ENCODE measurements at regions not wholly inside any gene's neighbourhood (a gene's known extent, or its start where the extent isn't known, plus 50 kb on each side); places are given as distances from the start of the nearest gene placed in this dataset.
"Not testable (repeated sequence)": the region's sequence is repeated elsewhere in the genome, so short reads cannot be mapped to it uniquely, and the experiment has no call there.

- no peak for DNase-seq (ENCODE audit: low spot score)
Measured at GRCh38 chr12:5165296-5165970, 121.8 kb downstream of the KCNA5 start.

- DNase-seq (ENCODE audit: low spot score) = peak; percentile 88
Measured at GRCh38 chr12:5166976-5167375, 123.3 kb downstream of the KCNA5 start.

GRCh38 chr12:5168148-5168547, 124.5 kb downstream of the KCNA5 start:
- DNase-seq (ENCODE audit: low spot score) = no peak

- DNase-seq (ENCODE audit: low spot score) = no peak
Measured at GRCh38 chr12:5170844-5171243, 127.2 kb downstream of the KCNA5 start.

- DNase-seq (ENCODE audit: low spot score) = peak; percentile 76
Measured at GRCh38 chr12:5171701-5172100, 128.0 kb downstream of the KCNA5 start.

GRCh38 chr12:5172886-5173285, 129.2 kb downstream of the KCNA5 start:
- DNase-seq (ENCODE audit: low spot score) = no peak

- DNase-seq (ENCODE audit: low spot score) = peak; percentile 33
Measured at GRCh38 chr12:5173511-5174011, 129.9 kb downstream of the KCNA5 start.

- not testable (repeated sequence) for DNase-seq (ENCODE audit: low spot score)
Measured at GRCh38 chr12:5175415-5175814, 131.7 kb downstream of the KCNA5 start.

GRCh38 chr12:5176036-5176435, 132.4 kb downstream of the KCNA5 start:
- DNase-seq (ENCODE audit: low spot score) = no peak

- DNase-seq (ENCODE audit: low spot score) = no peak
Measured at GRCh38 chr12:5177096-5177495, 133.4 kb downstream of the KCNA5 start.

GRCh38 chr12:5177731-5178130, 134.1 kb downstream of the KCNA5 start:
- DNase-seq (ENCODE audit: low spot score) = no peak

GRCh38 chr12:5178571-5178970, 134.9 kb downstream of the KCNA5 start:
- DNase-seq (ENCODE audit: low spot score) = no peak

GRCh38 chr12:5180496-5180895, 136.8 kb downstream of the KCNA5 start:
- DNase-seq (ENCODE audit: low spot score) = no peak

- DNase-seq (ENCODE audit: low spot score) = no peak
Measured at GRCh38 chr12:5184186-5184585, 140.5 kb downstream of the KCNA5 start.

- peak; percentile 66 for DNase-seq (ENCODE audit: low spot score)
Measured at GRCh38 chr12:5185435-5186069, 141.9 kb downstream of the KCNA5 start.

GRCh38 chr12:5186715-5187114, 143.0 kb downstream of the KCNA5 start:
- no peak for DNase-seq (ENCODE audit: low spot score)

- no peak for DNase-seq (ENCODE audit: low spot score)
Measured at GRCh38 chr12:5187136-5187535, 143.5 kb downstream of the KCNA5 start.

- DNase-seq (ENCODE audit: low spot score) = no peak
Measured at GRCh38 chr12:5188472-5188871, 144.8 kb downstream of the KCNA5 start.

- no peak for DNase-seq (ENCODE audit: low spot score)
Measured at GRCh38 chr12:5189173-5189572, 145.5 kb downstream of the KCNA5 start.

GRCh38 chr12:5191803-5192538, 148.3 kb downstream of the KCNA5 start:
- no peak for DNase-seq (ENCODE audit: low spot score)

GRCh38 chr12:5192726-5193125, 149.0 kb downstream of the KCNA5 start:
- no peak for DNase-seq (ENCODE audit: low spot score)

- no peak for DNase-seq (ENCODE audit: low spot score)
Measured at GRCh38 chr12:5194306-5194705, 150.6 kb downstream of the KCNA5 start.

GRCh38 chr12:5195244-5195643, 151.6 kb downstream of the KCNA5 start:
- DNase-seq (ENCODE audit: low spot score) = no peak
